OCI-LY3 (cell line): ENCODE measurements at regions not wholly inside any gene's neighbourhood (a gene's known extent, or its start where the extent isn't known, plus 50 kb on each side); places are given as distances from the start of the nearest gene placed in this dataset.
A peak's percentile ranks its signal among the peaks of the same experiment; 100 is the strongest.

Experiments
- H2AFZ ChIP-seq: fragments of 200-600, 300-600 bp; shearing (Covaris generic); 2 replicates; pipeline ENCODE4 v1.6.0; 2014; ENCODE audit warnings: antibody characterized with exemption, low read depth, low read length
- H3K27ac ChIP-seq: fragments of 200-600, 300-600 bp; sonication (generic); 2 replicates; pipeline ENCODE4 v1.5.1; 2014; ENCODE audit warnings: mild to moderate bottlenecking, low read length, moderate library complexity, mixed read lengths
- H3K27me3 ChIP-seq: fragments of 200-600, 300-600 bp; sonication (generic); 2 replicates; pipeline ENCODE4 v1.6.1; 2014; ENCODE audit warnings: low read depth, low read length, mixed read lengths
- H3K36me3 ChIP-seq: fragments of 200-600, 300-600 bp; sonication (generic); replicated peaks from 2 replicates; pipeline ENCODE3; 2014; ENCODE audit warnings: low read depth, low read length, mixed read lengths
- H3K4me1 ChIP-seq: fragments of 300-600, 200-600 bp; sonication (generic); 2 replicates; pipeline ENCODE4 v1.6.1; 2014; ENCODE audit warnings: low read length, mixed read lengths
- H3K4me2 ChIP-seq: fragments of 200-600, 300-600 bp; sonication (generic); 2 replicates; pipeline ENCODE4 v1.6.1; 2014; ENCODE audit warnings: low read length, mixed read lengths
- H3K4me3 ChIP-seq: fragments of 300-600, 200-600 bp; sonication (generic); 2 replicates; pipeline ENCODE4 v1.5.1; 2014; ENCODE audit warnings: antibody characterized with exemption, mild to moderate bottlenecking, low read length, moderate library complexity
- H3K79me2 ChIP-seq: fragments of 300-600, 200-600 bp; shearing (Covaris generic); 2 replicates; pipeline ENCODE4 v1.6.1; 2014; ENCODE audit warnings: mild to moderate bottlenecking, low read length, mixed read lengths
- H3K9ac ChIP-seq: fragments of 300-600, 200-600 bp; shearing (Covaris generic); 2 replicates; pipeline ENCODE4 v1.6.0; 2014; ENCODE audit warnings: mild to moderate bottlenecking, low read length, moderate library complexity
- H3K9me3 ChIP-seq: fragments of 200-600, 300-600 bp; shearing (Covaris generic); 2 replicates; pipeline ENCODE4 v1.6.1; 2014; ENCODE audit warnings: low read length, mixed read lengths; ENCODE audit not compliant: insufficient read depth
- H4K20me1 ChIP-seq: fragments of 200-600, 300-600 bp; sonication (generic); 2 replicates; pipeline ENCODE4 v1.6.1; 2016; ENCODE audit warnings: low read length, mixed read lengths; ENCODE audit not compliant: insufficient read depth
- EZH2phosphoT487 ChIP-seq: fragments of 200-600 bp; shearing (Covaris generic); IDR thresholded peaks from 2 replicates; pipeline ENCODE4 v1.6.1; 2018; ENCODE audit warnings: antibody characterized with exemption, mixed run types, low read depth
- TF ChIP-seq, protein P1 (sequence below): fragments of 200-600, 300-600 bp; sonication (generic); IDR thresholded peaks from 2 replicates; pipeline ENCODE4 v1.5.1; 2014; ENCODE audit warnings: antibody characterized with exemption, low read length, low read depth

DNA sequence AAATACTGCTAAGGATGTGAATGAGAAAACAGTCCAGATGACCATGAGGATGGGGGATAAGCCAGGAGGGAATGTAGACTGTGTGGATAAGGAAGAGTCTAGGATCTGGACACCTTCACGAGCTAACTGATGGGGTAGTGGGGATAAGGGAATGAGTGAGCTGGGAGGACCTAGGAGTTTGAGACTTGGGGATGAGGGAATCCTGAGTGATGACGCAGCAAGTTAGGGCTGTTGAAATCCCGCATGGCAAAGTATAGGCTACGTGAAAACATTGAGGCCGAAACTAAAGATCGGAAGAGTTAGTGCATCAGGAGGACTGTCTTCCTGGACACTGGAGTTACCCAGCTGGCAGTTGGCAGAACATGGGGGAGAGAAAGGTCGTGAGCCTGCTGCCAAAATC lies 129.2 kb upstream of the EEA1 start:
- Histone ChIP-seq H3K36me3 (no peaks in the 10 kb centered on the region), H3K9ac (no peak overlapping the region), H4K20me1 (no peaks in the 10 kb centered on the region), H3K4me2 (no peak overlapping the region), H3K4me3 (no peak overlapping the region), H2AFZ (no peak overlapping the region), H3K27me3 (peaks cover 82% of the 10 kb centered on the region), H3K9me3 (peaks cover 5% of the 10 kb centered on the region; the same call in 1 of the 2 replicates), H3K27ac (no peak overlapping the region), H3K4me1 (peaks cover 28% of the 10 kb centered on the region), H3K79me2 (no peaks in the 10 kb centered on the region)
- TF ChIP-seq, protein P1, sequence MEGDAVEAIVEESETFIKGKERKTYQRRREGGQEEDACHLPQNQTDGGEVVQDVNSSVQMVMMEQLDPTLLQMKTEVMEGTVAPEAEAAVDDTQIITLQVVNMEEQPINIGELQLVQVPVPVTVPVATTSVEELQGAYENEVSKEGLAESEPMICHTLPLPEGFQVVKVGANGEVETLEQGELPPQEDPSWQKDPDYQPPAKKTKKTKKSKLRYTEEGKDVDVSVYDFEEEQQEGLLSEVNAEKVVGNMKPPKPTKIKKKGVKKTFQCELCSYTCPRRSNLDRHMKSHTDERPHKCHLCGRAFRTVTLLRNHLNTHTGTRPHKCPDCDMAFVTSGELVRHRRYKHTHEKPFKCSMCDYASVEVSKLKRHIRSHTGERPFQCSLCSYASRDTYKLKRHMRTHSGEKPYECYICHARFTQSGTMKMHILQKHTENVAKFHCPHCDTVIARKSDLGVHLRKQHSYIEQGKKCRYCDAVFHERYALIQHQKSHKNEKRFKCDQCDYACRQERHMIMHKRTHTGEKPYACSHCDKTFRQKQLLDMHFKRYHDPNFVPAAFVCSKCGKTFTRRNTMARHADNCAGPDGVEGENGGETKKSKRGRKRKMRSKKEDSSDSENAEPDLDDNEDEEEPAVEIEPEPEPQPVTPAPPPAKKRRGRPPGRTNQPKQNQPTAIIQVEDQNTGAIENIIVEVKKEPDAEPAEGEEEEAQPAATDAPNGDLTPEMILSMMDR, result no peak
- no peak for TF ChIP-seq EZH2phosphoT487

DNA sequence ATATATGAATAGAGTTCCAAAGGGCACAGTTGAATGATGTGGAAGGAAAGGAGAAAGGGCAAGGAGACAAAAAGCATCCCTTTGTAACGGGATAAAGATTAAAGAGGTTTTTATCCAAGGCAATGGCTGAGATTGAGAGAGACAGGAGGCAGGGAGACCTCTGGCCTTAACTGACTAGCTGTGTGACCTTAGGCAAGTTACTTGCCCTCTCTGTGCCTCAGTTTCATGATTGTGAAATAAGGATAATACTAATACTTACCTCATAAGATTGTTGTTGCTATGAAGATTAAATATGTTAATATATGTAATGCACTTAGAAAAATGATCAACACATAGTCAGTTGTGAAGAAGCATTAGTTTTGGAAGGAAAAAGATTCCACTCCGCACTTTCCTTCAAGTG lies 130.2 kb upstream of the EEA1 start:
- H3K4me2 ChIP-seq, result no peak overlapping the region
- no peaks in the 10 kb centered on the region for H4K20me1 ChIP-seq
- H3K4me1 ChIP-seq, result peaks cover 28% of the 10 kb centered on the region
- peaks cover 5% of the 10 kb centered on the region; the same call in 1 of the 2 replicates for H3K9me3 ChIP-seq
- H3K27ac ChIP-seq, result no peak overlapping the region
- TF ChIP-seq EZH2phosphoT487, result no peak
- TF ChIP-seq, protein P1, result no peak
- no peak overlapping the region for H3K4me3 ChIP-seq
- H3K79me2 ChIP-seq, result no peaks in the 10 kb centered on the region
- H3K27me3 ChIP-seq, result peaks cover 88% of the 10 kb centered on the region
- no peaks in the 10 kb centered on the region for H3K36me3 ChIP-seq
- no peak overlapping the region for H3K9ac ChIP-seq
- no peak overlapping the region for H2AFZ ChIP-seq

DNA sequence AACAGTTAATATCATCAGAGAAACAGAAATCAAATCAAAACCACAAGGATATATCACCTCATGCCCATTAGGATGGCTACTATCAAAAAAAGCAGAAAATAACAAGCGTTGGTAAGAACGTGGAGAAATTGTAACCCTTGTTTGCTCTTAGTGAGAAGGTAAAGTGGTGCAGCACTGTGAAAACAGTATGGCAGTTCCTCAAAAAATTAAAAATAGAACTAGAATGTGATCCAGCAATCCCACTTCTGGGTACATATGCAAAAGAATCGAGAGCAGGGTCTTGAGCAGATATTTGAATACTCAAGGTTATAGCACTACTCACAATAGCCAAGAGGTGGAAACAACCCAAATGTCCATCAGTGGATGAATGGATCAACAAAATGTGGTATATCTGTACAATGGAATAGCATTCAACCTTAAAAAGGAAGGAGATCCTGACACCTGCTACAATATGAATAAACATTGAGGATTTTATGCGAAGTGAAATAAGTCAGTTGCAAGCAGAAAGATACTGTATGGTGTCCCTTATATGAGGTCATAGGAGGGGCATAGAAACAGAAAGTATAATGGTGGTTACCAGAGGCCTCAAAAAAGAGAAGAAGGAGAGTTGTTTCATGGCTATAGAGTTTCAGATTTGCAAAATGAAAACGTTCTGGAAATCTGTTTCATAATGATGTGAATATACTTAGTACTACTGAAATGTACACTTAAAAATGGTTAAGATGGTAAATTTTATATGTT lies 131.0 kb upstream of the EEA1 start:
- no peak overlapping the region for H3K9ac ChIP-seq
- peak overlapping the region; percentile 83 for H3K4me2 ChIP-seq
- H3K79me2 ChIP-seq, result no peaks in the 10 kb centered on the region
- H3K9me3 ChIP-seq, result peaks cover 5% of the 10 kb centered on the region; the same call in 1 of the 2 replicates
- H3K36me3 ChIP-seq, result no peaks in the 10 kb centered on the region
- TF ChIP-seq, protein P1, result no peak
- peak; percentile 75; the same call in 1 of the 2 replicates for TF ChIP-seq EZH2phosphoT487
- peaks cover 28% of the 10 kb centered on the region for H3K4me1 ChIP-seq
- peak overlapping the region; percentile 56 for H3K4me3 ChIP-seq
- peaks cover 88% of the 10 kb centered on the region for H3K27me3 ChIP-seq
- H4K20me1 ChIP-seq, result no peaks in the 10 kb centered on the region
- H2AFZ ChIP-seq, result no peak overlapping the region
- peak overlapping the region; percentile 6; the same call in 1 of the 2 replicates for H3K27ac ChIP-seq

DNA sequence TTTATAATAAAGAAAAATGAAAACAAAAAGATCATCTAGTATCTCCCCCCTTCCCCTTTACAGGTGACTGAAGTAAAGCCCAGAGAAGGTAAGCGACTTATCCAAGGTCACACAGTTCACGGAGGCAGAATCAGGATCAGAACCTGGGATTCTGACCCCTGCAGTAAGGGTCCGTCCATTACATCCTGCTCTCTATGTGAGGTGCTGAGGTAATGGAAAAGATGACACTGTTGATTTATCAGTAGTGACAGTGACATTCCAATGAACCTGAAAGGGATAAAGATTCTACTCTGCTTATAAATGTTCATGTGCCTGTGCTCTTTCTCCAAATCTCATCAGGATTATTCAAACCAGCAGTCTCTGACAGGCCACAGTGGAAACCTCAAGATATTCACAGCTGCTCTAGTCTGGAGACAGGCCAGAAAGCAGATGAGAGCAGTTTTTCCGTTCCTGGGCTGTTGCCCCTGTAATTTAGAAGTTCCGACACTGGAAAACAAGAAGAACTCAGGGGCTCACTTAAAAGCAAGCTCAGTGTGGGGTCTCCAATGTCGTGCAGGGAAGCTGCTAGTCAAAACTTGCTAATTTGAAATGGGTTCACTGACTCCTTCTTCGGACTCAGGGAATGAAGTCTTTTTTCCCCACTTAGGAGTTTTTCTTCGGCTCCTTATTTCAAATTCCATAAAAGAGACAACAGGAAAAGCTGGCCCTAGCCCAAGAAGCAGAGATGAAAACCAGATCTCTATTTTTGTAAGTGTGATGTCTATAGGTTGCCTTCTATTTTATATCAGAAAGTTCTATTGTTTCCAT lies 131.8 kb upstream of the EEA1 start:
- Histone ChIP-seq H3K79me2 (no peaks in the 10 kb centered on the region), H3K27me3 (peaks cover 85% of the 10 kb centered on the region), H3K4me2 (peak overlapping the region; percentile 83), H3K27ac (no peak overlapping the region; the same call in 1 of the 2 replicates), H3K9me3 (peaks cover 5% of the 10 kb centered on the region; the same call in 1 of the 2 replicates), H3K4me3 (peak overlapping the region; percentile 56), H3K4me1 (peaks cover 28% of the 10 kb centered on the region), H3K36me3 (no peaks in the 10 kb centered on the region), H4K20me1 (no peaks in the 10 kb centered on the region), H2AFZ (no peak overlapping the region), H3K9ac (0 out of 2 replicates have a peak overlapping the region, but pooled peaks have one; percentile 5)
- TF ChIP-seq, protein P1, result no peak
- TF ChIP-seq EZH2phosphoT487, result 0 out of 2 replicates have a peak, but pooled peaks have one; percentile 11
